ENCODE measurements at regions not wholly inside any gene's neighbourhood (a gene's known extent, or its start where the extent isn't known, plus 50 kb on each side); places are given as distances from the start of the nearest gene placed in this dataset.

- Histone ChIP-seq H3K79me2 (ENCODE audit: control insufficient read depth, insufficient read depth, low read length) (no peaks in the 10 kb centered on the region), H2BK120ac (ENCODE audit: low read depth, low read length) (no peak overlapping the region), H3K4ac (ENCODE audit: low read depth, low read length) (no peak overlapping the region), H2BK15ac (replicated peaks; ENCODE audit: low read depth) (no peak overlapping the region), H3K4me1 (ENCODE audit: control insufficient read depth, low read depth, low read length) (no peaks in the 10 kb centered on the region), H3K9ac (ENCODE audit: low read length) (no peak overlapping the region), H4K8ac (ENCODE audit: low read depth, low read length) (no peak overlapping the region), H2AK5ac (ENCODE audit: low read length) (no peak overlapping the region), H2BK5ac (ENCODE audit: low read length) (no peak overlapping the region), H3K4me2 (ENCODE audit: low read length) (no peak overlapping the region), H3K4me3 (ENCODE audit: low read length) (no peak overlapping the region), H4K5ac (ENCODE audit: low read length) (no peak overlapping the region), H3K18ac (ENCODE audit: low read length) (no peak overlapping the region), H3K23ac (ENCODE audit: low read length) (no peak overlapping the region), H3K27ac (ENCODE audit: low read depth, low read length) (no peak overlapping the region), H3K56ac (ENCODE audit: low read length) (no peak overlapping the region), H3K36me3 (ENCODE audit: control insufficient read depth, insufficient read depth, low read length) (no peaks in the 10 kb centered on the region), H3K27me3 (ENCODE audit: insufficient read depth, low read length, poor library complexity) (no peaks in the 10 kb centered on the region), H3K79me1 (ENCODE audit: low read length) (no peaks in the 10 kb centered on the region)
- DNase-seq: no peak
- WGBS (ENCODE audit: extremely low coverage, insufficient coverage, low lambda C conversion rate): no CpG with 5 or more reads among the region's 2 CpGs
Measured at GRCh38 chr6:128720891-128721290, 162.0 kb upstream of the LAMA2 start.

DNA sequence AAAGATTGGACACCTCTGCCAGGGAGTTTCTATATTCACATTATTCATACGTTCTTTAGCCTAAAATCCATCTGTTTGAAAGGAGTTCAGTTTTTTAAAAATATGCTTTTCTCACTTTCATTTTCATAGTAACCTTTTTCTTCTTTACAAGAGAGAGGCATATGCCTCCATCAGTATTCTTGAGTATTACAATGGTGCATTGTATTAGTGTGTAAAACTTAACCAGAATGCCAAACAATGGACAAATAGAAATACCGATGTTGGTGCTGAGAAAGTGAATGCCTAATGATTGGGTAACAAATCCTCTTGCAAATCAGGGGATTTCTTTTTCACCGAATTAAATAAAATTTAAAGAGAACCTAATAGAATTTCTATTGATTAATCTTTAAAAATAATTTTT is 163.2 kb upstream of the LAMA2 start:
- no peaks in the 10 kb centered on the region for H3K79me2 ChIP-seq (ENCODE audit: control insufficient read depth, insufficient read depth, low read length)
- H3K79me1 ChIP-seq (ENCODE audit: low read length): no peaks in the 10 kb centered on the region
- H3K23ac ChIP-seq (ENCODE audit: low read length): no peak overlapping the region
- H3K4me2 ChIP-seq (ENCODE audit: low read length): no peak overlapping the region
- no peak overlapping the region for H3K18ac ChIP-seq (ENCODE audit: low read length)
- no peak overlapping the region for H3K56ac ChIP-seq (ENCODE audit: low read length)
- H3K9ac ChIP-seq (ENCODE audit: low read length): no peak overlapping the region
- no peak overlapping the region for H3K4ac ChIP-seq (ENCODE audit: low read depth, low read length)
- no peak overlapping the region for H2BK15ac ChIP-seq (replicated peaks; ENCODE audit: low read depth)
- WGBS (ENCODE audit: extremely low coverage, insufficient coverage, low lambda C conversion rate): no CpG with 5 or more reads among the region's 3 CpGs
- H3K27ac ChIP-seq (ENCODE audit: low read depth, low read length): no peak overlapping the region
- no peak overlapping the region for H2BK120ac ChIP-seq (ENCODE audit: low read depth, low read length)
- H3K4me3 ChIP-seq (ENCODE audit: low read length): no peak overlapping the region
- no peak overlapping the region for H2AK5ac ChIP-seq (ENCODE audit: low read length)
- no peaks in the 10 kb centered on the region for H3K27me3 ChIP-seq (ENCODE audit: insufficient read depth, low read length, poor library complexity)
- H4K8ac ChIP-seq (ENCODE audit: low read depth, low read length): no peak overlapping the region
- DNase-seq: no peak
- no peaks in the 10 kb centered on the region for H3K36me3 ChIP-seq (ENCODE audit: control insufficient read depth, insufficient read depth, low read length)
- H2BK5ac ChIP-seq (ENCODE audit: low read length): no peak overlapping the region
- H3K4me1 ChIP-seq (ENCODE audit: control insufficient read depth, low read depth, low read length): no peaks in the 10 kb centered on the region
- no peak overlapping the region for H4K5ac ChIP-seq (ENCODE audit: low read length)

GRCh38 chr6:128713461-128713860 is 169.5 kb upstream of the LAMA2 start:
- Histone ChIP-seq H3K79me1 (ENCODE audit: low read length) (no peaks in the 10 kb centered on the region), H4K5ac (ENCODE audit: low read length) (no peak overlapping the region), H2BK15ac (replicated peaks; ENCODE audit: low read depth) (no peak overlapping the region), H3K18ac (ENCODE audit: low read length) (no peak overlapping the region), H3K27ac (ENCODE audit: low read depth, low read length) (no peak overlapping the region), H3K4ac (ENCODE audit: low read depth, low read length) (no peak overlapping the region), H3K36me3 (ENCODE audit: control insufficient read depth, insufficient read depth, low read length) (no peaks in the 10 kb centered on the region), H3K4me3 (ENCODE audit: low read length) (no peak overlapping the region), H2BK120ac (ENCODE audit: low read depth, low read length) (no peak overlapping the region), H2AK5ac (ENCODE audit: low read length) (no peak overlapping the region), H2BK5ac (ENCODE audit: low read length) (no peak overlapping the region), H3K79me2 (ENCODE audit: control insufficient read depth, insufficient read depth, low read length) (no peaks in the 10 kb centered on the region), H4K8ac (ENCODE audit: low read depth, low read length) (no peak overlapping the region), H3K27me3 (ENCODE audit: insufficient read depth, low read length, poor library complexity) (no peaks in the 10 kb centered on the region), H3K4me2 (ENCODE audit: low read length) (no peak overlapping the region), H3K23ac (ENCODE audit: low read length) (no peak overlapping the region), H3K56ac (ENCODE audit: low read length) (no peak overlapping the region), H3K9ac (ENCODE audit: low read length) (no peak overlapping the region), H3K4me1 (ENCODE audit: control insufficient read depth, low read depth, low read length) (no peaks in the 10 kb centered on the region)
- no CpG with 5 or more reads among the region's 2 CpGs for WGBS (ENCODE audit: extremely low coverage, insufficient coverage, low lambda C conversion rate)
- DNase-seq: no peak

- Histone ChIP-seq H3K36me3 (ENCODE audit: control insufficient read depth, insufficient read depth, low read length) (no peaks in the 10 kb centered on the region), H3K56ac (ENCODE audit: low read length) (no peak overlapping the region), H3K4me1 (ENCODE audit: control insufficient read depth, low read depth, low read length) (no peaks in the 10 kb centered on the region), H4K8ac (ENCODE audit: low read depth, low read length) (no peak overlapping the region), H2BK120ac (ENCODE audit: low read depth, low read length) (no peak overlapping the region), H3K27ac (ENCODE audit: low read depth, low read length) (no peak overlapping the region), H3K79me2 (ENCODE audit: control insufficient read depth, insufficient read depth, low read length) (no peaks in the 10 kb centered on the region), H3K4ac (ENCODE audit: low read depth, low read length) (no peak overlapping the region), H3K79me1 (ENCODE audit: low read length) (no peaks in the 10 kb centered on the region), H3K9ac (ENCODE audit: low read length) (no peak overlapping the region), H2BK5ac (ENCODE audit: low read length) (no peak overlapping the region), H4K5ac (ENCODE audit: low read length) (no peak overlapping the region), H2BK15ac (replicated peaks; ENCODE audit: low read depth) (no peak overlapping the region), H2AK5ac (ENCODE audit: low read length) (no peak overlapping the region), H3K23ac (ENCODE audit: low read length) (no peak overlapping the region), H3K27me3 (ENCODE audit: insufficient read depth, low read length, poor library complexity) (no peaks in the 10 kb centered on the region), H3K18ac (ENCODE audit: low read length) (no peak overlapping the region), H3K4me3 (ENCODE audit: low read length) (no peak overlapping the region), H3K4me2 (ENCODE audit: low read length) (no peak overlapping the region)
- no CpG with 5 or more reads among the region's 1 CpG for WGBS (ENCODE audit: extremely low coverage, insufficient coverage, low lambda C conversion rate)
- no peak for DNase-seq
Measured at GRCh38 chr6:128712898-128713297, 170.0 kb upstream of the LAMA2 start.

DNA sequence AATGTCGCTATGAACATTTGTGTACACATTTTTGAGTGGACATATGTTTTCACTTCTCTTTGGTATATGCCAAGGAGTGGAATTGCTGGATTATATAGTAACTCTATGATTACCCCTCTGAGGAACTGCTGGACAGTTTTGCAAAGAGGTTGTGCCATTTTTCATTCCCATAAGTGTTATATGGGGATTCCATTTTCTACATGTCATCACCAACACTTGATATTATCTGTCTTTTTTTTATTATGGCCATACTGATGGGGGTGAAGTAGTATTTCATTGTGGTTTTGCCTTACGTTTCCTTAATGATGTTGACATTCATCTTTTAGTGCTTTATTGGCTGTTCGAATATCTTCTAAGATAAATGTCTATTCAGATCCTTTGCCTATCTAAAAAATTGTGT is 171.8 kb upstream of the LAMA2 start:
- Histone ChIP-seq H3K56ac (ENCODE audit: low read length) (no peak overlapping the region), H3K36me3 (ENCODE audit: control insufficient read depth, insufficient read depth, low read length) (no peaks in the 10 kb centered on the region), H3K27me3 (ENCODE audit: insufficient read depth, low read length, poor library complexity) (no peaks in the 10 kb centered on the region), H2BK5ac (ENCODE audit: low read length) (no peak overlapping the region), H3K4me2 (ENCODE audit: low read length) (no peak overlapping the region), H2BK15ac (replicated peaks; ENCODE audit: low read depth) (no peak overlapping the region), H3K4me3 (ENCODE audit: low read length) (no peak overlapping the region), H3K27ac (ENCODE audit: low read depth, low read length) (no peak overlapping the region), H3K79me1 (ENCODE audit: low read length) (no peaks in the 10 kb centered on the region), H3K79me2 (ENCODE audit: control insufficient read depth, insufficient read depth, low read length) (no peaks in the 10 kb centered on the region), H3K4me1 (ENCODE audit: control insufficient read depth, low read depth, low read length) (no peaks in the 10 kb centered on the region), H4K5ac (ENCODE audit: low read length) (no peak overlapping the region), H3K4ac (ENCODE audit: low read depth, low read length) (no peak overlapping the region), H3K9ac (ENCODE audit: low read length) (no peak overlapping the region), H2BK120ac (ENCODE audit: low read depth, low read length) (no peak overlapping the region), H3K18ac (ENCODE audit: low read length) (no peak overlapping the region), H3K23ac (ENCODE audit: low read length) (no peak overlapping the region), H4K8ac (ENCODE audit: low read depth, low read length) (no peak overlapping the region), H2AK5ac (ENCODE audit: low read length) (no peak overlapping the region)
- no CpG with 5 or more reads among the region's 3 CpGs for WGBS (ENCODE audit: extremely low coverage, insufficient coverage, low lambda C conversion rate)
- DNase-seq: no peak

DNA sequence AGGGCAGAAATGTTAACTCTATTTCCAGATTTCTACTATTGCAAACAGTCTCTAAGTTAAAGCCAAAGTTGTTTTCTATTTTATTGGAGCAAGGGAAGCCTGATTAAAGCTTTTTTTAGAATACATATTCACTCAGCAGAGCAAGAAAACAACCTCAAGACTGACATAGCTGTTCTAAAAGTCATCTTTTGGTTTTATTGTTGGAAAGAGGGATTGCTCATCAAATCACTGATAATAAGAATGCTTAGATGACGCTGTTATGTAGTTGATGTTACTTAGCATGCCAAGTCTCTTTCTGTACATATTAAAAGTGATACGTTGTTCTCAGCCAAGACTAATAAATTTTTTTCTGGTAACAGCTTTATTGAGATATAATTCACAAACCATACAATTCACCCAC is 172.6 kb upstream of the LAMA2 start:
- no peak overlapping the region for H3K27ac ChIP-seq (ENCODE audit: low read depth, low read length)
- no peak overlapping the region for H4K5ac ChIP-seq (ENCODE audit: low read length)
- no peak overlapping the region for H3K4ac ChIP-seq (ENCODE audit: low read depth, low read length)
- no peak overlapping the region for H3K56ac ChIP-seq (ENCODE audit: low read length)
- H3K79me1 ChIP-seq (ENCODE audit: low read length): no peaks in the 10 kb centered on the region
- no peak overlapping the region for H2BK120ac ChIP-seq (ENCODE audit: low read depth, low read length)
- H2BK15ac ChIP-seq (replicated peaks; ENCODE audit: low read depth): no peak overlapping the region
- H3K18ac ChIP-seq (ENCODE audit: low read length): no peak overlapping the region
- no peak overlapping the region for H3K4me2 ChIP-seq (ENCODE audit: low read length)
- DNase-seq: no peak
- H2AK5ac ChIP-seq (ENCODE audit: low read length): no peak overlapping the region
- WGBS (ENCODE audit: extremely low coverage, insufficient coverage, low lambda C conversion rate): no CpG with 5 or more reads among the region's 2 CpGs
- no peaks in the 10 kb centered on the region for H3K36me3 ChIP-seq (ENCODE audit: control insufficient read depth, insufficient read depth, low read length)
- H3K79me2 ChIP-seq (ENCODE audit: control insufficient read depth, insufficient read depth, low read length): no peaks in the 10 kb centered on the region
- no peak overlapping the region for H2BK5ac ChIP-seq (ENCODE audit: low read length)
- no peak overlapping the region for H3K4me3 ChIP-seq (ENCODE audit: low read length)
- H4K8ac ChIP-seq (ENCODE audit: low read depth, low read length): no peak overlapping the region
- H3K23ac ChIP-seq (ENCODE audit: low read length): no peak overlapping the region
- H3K9ac ChIP-seq (ENCODE audit: low read length): no peak overlapping the region
- H3K4me1 ChIP-seq (ENCODE audit: control insufficient read depth, low read depth, low read length): no peaks in the 10 kb centered on the region
- H3K27me3 ChIP-seq (ENCODE audit: insufficient read depth, low read length, poor library complexity): no peaks in the 10 kb centered on the region

All from mesendoderm (in vitro differentiated cells).